GM21447 (cell line): ENCODE measurements at regions not wholly inside any gene's neighbourhood (a gene's known extent, or its start where the extent isn't known, plus 50 kb on each side); places are given as distances from the start of the nearest gene placed in this dataset.

Source experiments
- ATAC-seq: cut with Tn5 transposase; IDR thresholded peaks from one replicate; pipeline ENCODE4 v1.9.1; 2021; ENCODE audit not compliant: unreplicated experiment

- no peak for ATAC-seq
These were observed 95.4 kb upstream of the HABP2 start for GRCh38 chr10:113457408-113457807.

DNA sequence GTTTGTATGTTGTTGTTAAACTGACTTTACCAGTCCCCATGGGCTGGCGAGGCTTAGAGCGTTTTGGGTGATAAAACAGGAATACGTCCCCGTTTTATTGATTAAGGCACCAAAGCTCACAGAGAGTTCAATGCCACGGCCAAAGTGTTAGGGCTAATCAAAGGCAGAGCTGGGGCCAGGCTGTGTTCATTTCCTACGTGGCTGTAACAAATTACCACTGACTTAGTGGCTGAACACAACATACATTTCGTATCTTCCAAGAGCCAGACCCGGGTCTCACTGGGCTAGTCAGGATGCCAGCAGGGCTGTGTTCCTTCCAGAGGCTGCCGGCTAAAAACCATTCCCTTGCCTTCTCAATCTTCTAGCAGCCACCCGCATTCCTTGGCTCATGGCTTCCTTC lies 94.4 kb upstream of the HABP2 start:
- ATAC-seq = no peak

DNA sequence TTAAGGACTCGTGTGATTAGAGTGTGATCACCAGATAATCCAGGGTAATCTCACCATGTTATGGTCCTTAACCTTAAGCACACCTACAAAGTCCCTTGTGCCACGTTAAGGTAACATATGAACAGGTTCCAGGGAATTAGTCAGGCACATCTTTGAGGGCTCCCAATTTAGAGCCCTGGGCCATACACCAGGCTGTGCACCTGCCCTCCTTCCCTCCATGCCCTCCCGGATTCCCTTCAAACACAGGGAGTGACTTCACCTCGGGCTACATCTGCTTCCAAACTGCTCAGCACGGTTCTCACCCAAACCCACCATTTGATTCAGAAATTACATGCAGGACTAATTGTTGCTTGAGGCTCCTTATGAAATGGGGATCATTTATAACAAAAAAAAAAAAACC lies 93.9 kb upstream of the HABP2 start:
- no peak for ATAC-seq

DNA sequence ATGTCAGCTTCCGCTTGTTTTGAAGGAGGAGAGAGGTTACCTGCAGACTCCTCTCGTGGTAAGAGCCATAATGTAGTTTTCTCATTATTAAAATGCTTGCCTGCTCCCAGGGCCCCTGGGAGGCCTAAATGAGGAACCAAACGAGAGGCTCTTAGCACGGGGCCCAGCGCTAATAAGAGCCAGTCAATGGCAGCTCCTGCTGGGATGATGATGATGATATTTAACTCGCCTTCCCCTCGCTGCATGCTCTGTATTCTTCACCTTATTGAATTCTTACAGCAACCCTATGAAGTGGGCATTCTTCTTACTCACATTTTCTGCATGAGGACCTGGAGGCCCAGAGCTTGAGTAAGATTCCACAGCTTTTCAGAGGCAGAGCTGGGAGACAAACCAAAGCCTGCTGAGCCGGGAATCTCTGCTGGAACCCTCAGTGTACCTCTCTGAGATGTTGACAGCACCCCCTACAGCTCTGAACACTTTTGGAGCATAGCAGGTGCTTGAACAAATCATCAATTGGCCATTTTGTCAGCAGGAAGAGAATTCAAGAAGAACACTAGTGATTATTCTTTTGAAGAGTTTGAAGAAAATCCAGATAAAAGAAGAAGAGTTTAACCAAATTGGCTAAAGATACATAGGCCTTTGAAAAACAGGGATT lies 93.1 kb upstream of the HABP2 start:
- no peak for ATAC-seq

- no peak for ATAC-seq
These were observed 89.8 kb upstream of the HABP2 start for GRCh38 chr10:113463083-113463482.

DNA sequence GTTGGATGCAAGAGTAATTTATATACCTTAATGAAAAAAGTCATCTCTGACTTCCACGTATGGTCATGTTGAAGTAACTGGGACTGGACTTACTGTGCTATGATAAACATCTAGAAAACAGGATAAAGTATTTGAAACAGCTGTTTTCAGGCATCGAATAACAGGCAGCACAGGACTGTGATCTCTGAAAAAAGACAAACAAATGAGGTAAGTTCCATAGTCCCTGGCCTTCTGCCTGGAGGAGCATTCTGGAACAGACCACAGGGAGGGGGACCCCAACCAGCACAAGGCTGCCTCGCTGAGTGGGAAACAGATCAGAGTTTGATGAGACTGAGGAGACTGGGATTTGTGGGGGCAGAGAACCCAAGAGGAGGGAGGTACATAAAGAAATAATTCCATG lies 89.1 kb upstream of the HABP2 start:
- ATAC-seq = no peak

- no peak for ATAC-seq
These were observed 83.1 kb upstream of the HABP2 start for GRCh38 chr10:113469796-113470195.

DNA sequence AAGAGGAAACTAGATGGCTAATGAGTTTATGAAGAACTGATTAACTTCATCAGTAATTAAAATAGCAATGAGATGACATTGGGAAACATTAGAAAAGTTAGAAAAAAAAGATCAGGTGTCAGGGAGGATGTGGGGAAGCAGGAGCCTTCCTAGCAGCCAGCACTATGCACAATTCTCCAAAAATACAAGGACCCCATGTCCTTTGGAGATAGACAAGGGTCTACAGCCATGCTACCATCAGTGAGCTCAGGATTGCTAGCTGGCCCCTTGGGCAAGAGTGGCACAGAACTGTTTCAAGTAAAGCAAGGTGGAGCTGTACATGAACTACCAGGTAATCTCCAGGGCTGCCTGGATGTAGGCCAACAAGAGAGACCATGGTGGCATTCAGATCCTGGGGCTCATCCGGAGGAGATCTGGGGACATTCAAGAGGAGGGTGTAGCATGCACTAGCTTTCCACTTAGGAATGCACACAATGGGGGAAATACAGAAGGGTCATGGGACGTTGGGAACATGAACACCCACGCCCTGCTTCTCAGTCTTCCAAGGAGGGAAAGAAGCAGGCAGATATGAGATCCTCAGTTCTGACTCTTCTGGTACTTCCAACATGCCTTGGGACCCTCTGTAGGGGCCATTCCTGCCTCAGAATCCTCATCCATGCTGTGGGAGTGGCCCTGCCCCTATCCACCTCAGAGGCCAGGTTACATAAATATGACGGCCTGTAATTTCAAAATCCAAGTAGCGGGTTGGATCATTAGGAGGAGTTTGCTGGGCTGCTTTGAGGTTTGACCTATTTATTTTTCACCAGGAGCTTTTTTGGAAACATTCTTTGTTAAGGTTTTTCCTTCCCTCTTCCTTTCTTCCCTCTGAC lies 82.2 kb upstream of the HABP2 start:
- ATAC-seq = no peak

- no peak for ATAC-seq
These were observed 81.4 kb upstream of the HABP2 start for GRCh38 chr10:113471241-113471996.

DNA sequence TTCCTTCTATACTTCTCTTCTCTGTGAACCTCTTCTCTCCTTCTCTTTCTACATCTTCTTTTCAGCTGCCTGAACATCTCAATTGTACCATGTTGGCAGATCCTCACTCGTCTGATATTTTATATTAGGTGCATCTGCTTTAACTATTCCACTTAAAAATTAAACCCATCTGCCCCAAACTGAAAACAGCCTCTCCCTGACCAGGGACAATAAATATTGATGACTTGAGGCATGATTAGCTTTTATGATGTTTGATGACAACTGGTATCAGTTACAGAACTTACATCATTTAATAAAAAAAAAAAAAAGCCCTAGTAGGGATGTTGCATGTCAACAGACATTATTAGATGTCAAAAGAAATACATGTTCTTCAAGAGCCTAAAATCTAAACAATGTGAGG lies 79.8 kb upstream of the HABP2 start:
- no peak for ATAC-seq

- ATAC-seq = no peak
These were observed 79.0 kb upstream of the HABP2 start for GRCh38 chr10:113473851-113474250.

DNA sequence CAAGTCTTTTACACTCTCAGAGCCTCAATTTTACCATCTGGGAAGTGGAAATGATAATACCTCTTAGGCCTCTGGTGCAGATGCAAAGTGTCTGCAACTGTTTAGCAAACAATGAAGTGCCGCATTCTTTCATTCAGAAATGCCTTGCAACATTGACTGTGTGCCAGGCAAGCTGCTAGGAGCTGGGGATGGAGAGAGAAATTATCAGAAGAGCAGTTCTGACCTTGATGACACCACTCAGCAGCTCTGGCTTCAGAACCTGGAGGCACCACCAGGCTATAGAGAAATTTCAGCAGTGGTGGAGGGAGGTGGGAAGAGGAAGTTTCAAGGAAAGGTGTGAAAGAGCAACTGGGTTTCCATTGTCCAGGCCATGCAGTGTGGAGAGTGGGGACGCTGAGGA lies 78.1 kb upstream of the HABP2 start:
- ATAC-seq = no peak

GRCh38 chr10:113475381-113475807 lies 77.5 kb upstream of the HABP2 start:
- no peak for ATAC-seq

GRCh38 chr10:113476191-113476590 lies 76.7 kb upstream of the HABP2 start:
- ATAC-seq = no peak

GRCh38 chr10:113476673-113477072 lies 76.2 kb upstream of the HABP2 start:
- ATAC-seq = no peak

DNA sequence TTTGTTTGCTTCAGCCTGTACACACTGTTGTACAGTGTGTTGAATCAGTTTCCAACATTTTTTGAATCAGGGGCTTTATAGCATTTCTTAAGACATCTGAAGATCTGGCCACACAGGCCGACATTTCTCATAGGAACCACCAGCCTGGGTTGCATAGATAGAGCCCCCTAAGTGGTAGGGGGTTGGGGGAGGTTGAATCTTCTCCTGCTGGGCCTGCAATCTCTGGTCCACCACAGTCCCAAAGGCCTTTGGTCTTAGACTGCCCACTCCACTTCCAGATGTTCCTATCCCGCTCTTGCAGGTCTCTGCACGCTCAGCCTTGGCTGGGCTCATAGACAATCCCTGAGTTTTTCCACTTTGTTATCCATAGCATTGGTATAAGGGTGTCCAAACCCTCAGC lies 75.4 kb upstream of the HABP2 start:
- ATAC-seq = no peak

GRCh38 chr10:113479346-113480080 lies 73.3 kb upstream of the HABP2 start:
- no peak for ATAC-seq

GRCh38 chr10:113480081-113480360 lies 72.8 kb upstream of the HABP2 start:
- ATAC-seq = no peak

DNA sequence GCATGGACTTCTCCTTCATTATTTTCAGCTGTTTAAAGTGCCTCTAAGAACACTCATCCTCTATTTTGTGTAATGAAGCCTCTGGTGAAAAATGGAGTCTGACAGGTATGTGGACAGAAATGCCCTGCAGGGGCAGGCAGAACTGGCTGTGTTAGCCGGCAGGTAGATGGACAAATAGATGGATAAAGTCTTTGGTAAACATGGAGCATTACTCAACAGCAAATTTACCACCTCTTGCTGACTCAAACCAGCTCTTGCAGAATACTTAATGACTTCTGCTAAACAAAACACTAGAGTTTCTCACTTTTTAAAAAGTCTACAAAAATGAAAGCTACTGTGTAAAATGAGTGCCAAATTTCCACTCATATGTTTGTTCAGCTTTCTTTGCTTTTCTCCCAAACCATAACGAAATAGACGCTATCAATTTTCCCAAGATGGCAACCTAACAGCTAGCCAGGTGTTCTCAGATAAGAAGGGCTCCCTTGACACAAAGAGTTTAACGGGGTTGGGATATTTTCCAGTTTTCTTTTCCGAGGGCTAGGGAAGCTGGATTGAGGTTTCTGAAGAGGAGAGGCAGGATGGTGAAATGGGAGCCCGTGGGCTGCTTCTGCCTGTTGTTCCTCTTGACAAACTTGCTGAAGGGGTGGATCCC lies 71.9 kb upstream of the HABP2 start:
- no peak for ATAC-seq

GRCh38 chr10:113484487-113484886 lies 68.4 kb upstream of the HABP2 start:
- no peak for ATAC-seq

DNA sequence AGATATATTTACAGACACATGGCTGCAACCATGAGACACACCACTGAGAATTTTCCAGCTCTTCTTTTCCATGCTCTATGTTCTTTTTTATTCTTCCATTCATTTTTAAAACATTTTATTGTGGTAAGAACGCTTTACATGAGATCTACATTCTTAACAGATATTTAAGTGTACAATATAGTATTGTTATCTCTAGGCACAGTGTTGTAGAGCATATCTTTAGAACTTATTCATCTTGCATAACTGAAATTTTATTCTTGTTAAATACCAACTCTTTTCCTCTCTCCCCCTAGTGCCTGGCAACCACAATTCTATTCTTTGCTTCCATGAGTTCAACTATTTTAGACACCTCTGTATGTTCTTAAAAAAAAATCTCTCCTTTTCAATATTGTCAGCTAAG lies 67.1 kb upstream of the HABP2 start:
- no peak for ATAC-seq
